Activated naive CD8-positive, alpha-beta T cell treated with anti-CD3 and anti-CD28 coated beads, Interleukin-2, amount 50 U/mL, for 24 hours (primary cell): ENCODE measurements at regions not wholly inside any gene's neighbourhood (a gene's known extent, or its start where the extent isn't known, plus 50 kb on each side); places are given as distances from the start of the nearest gene placed in this dataset.

ENCODE experiments used
- ATAC-seq: fragments of 150-1000 bp; cut with Tn5 transposase; one replicate; pipeline ENCODE4 v1.10.0; 2021
- DNase-seq: peaks from one replicate; pipeline ENCODE4 v3.0.0; 2021
- H3K27ac Mint-ChIP-seq: one replicate; pipeline ENCODE4 v1.8.0; 2021; ENCODE audit warnings: mild to moderate bottlenecking, mixed read lengths
- H3K27me3 Mint-ChIP-seq: one replicate; pipeline ENCODE4 v1.8.0; 2021; ENCODE audit warnings: mixed read lengths
- H3K36me3 Mint-ChIP-seq: one replicate; pipeline ENCODE4 v1.8.0; 2021; ENCODE audit warnings: low read depth, mixed read lengths
- H3K4me1 Mint-ChIP-seq: one replicate; pipeline ENCODE4 v1.8.0; 2021; ENCODE audit warnings: mixed read lengths
- H3K4me3 Mint-ChIP-seq: one replicate; pipeline ENCODE4 v1.8.0; 2021; ENCODE audit warnings: mild to moderate bottlenecking, moderate library complexity, mixed read lengths
- H3K9me3 Mint-ChIP-seq: one replicate; pipeline ENCODE4 v1.8.0; 2021; ENCODE audit warnings: mixed read lengths

GRCh38 chr7:25947669-25948516 lies 204.1 kb upstream of the NFE2L3 start:
- Mint-ChIP-seq H3K36me3 (no peaks in the 10 kb centered on the region), H3K27ac (no peak overlapping the region), H3K9me3 (no peaks in the 10 kb centered on the region), H3K27me3 (peaks cover 31% of the 10 kb centered on the region), H3K4me1 (peaks cover 8% of the 10 kb centered on the region), H3K4me3 (no peak overlapping the region)
- ATAC-seq (no peak), DNase-seq (no peak)

- peaks cover 8% of the 10 kb centered on the region for H3K4me1 Mint-ChIP-seq
- H3K27ac Mint-ChIP-seq = peak overlapping the region; percentile 14
- no peaks in the 10 kb centered on the region for H3K36me3 Mint-ChIP-seq
- peaks cover 28% of the 10 kb centered on the region for H3K27me3 Mint-ChIP-seq
- peak overlapping the region; percentile 72 for H3K4me3 Mint-ChIP-seq
- no peak for ATAC-seq
- DNase-seq = peak; percentile 8
- no peaks in the 10 kb centered on the region for H3K9me3 Mint-ChIP-seq
Measured at GRCh38 chr7:25949736-25950487, 202.1 kb upstream of the NFE2L3 start.

GRCh38 chr7:25950488-25951413 lies 201.2 kb upstream of the NFE2L3 start:
- DNase-seq (peak; percentile 77), ATAC-seq (peak; percentile 92)
- H3K36me3 Mint-ChIP-seq = no peaks in the 10 kb centered on the region
- peak overlapping the region; percentile 78 for H3K4me3 Mint-ChIP-seq
- H3K4me1 Mint-ChIP-seq = peaks cover 8% of the 10 kb centered on the region
- no peak overlapping the region for H3K27ac Mint-ChIP-seq
- no peaks in the 10 kb centered on the region for H3K9me3 Mint-ChIP-seq
- H3K27me3 Mint-ChIP-seq = peaks cover 21% of the 10 kb centered on the region

- Mint-ChIP-seq H3K36me3 (no peaks in the 10 kb centered on the region), H3K27me3 (peaks cover 21% of the 10 kb centered on the region), H3K27ac (no peak overlapping the region), H3K4me3 (peak overlapping the region; percentile 48), H3K4me1 (peaks cover 8% of the 10 kb centered on the region), H3K9me3 (no peaks in the 10 kb centered on the region)
- DNase-seq (no peak), ATAC-seq (peak; percentile 53)
Measured at GRCh38 chr7:25951414-25952260, 200.4 kb upstream of the NFE2L3 start.

- Mint-ChIP-seq H3K27ac (no peak overlapping the region), H3K36me3 (no peaks in the 10 kb centered on the region), H3K4me1 (peaks cover 8% of the 10 kb centered on the region), H3K27me3 (peaks cover 21% of the 10 kb centered on the region), H3K9me3 (no peaks in the 10 kb centered on the region), H3K4me3 (no peak overlapping the region)
- DNase-seq (no peak), ATAC-seq (no peak)
Measured at GRCh38 chr7:25952261-25953057, 199.5 kb upstream of the NFE2L3 start.

- no peak for ATAC-seq
- Mint-ChIP-seq H3K36me3 (no peaks in the 10 kb centered on the region), H3K27me3 (peaks cover 15% of the 10 kb centered on the region), H3K9me3 (no peaks in the 10 kb centered on the region), H3K4me3 (no peak overlapping the region), H3K27ac (no peak overlapping the region), H3K4me1 (peaks cover 8% of the 10 kb centered on the region)
- DNase-seq = no peak
Measured at GRCh38 chr7:25953859-25954258, 198.1 kb upstream of the NFE2L3 start.

GRCh38 chr7:25954395-25954794 lies 197.6 kb upstream of the NFE2L3 start:
- H3K27me3 Mint-ChIP-seq = peaks cover 10% of the 10 kb centered on the region
- H3K9me3 Mint-ChIP-seq = no peaks in the 10 kb centered on the region
- H3K4me1 Mint-ChIP-seq = peaks cover 7% of the 10 kb centered on the region
- ATAC-seq (no peak), DNase-seq (no peak)
- H3K4me3 Mint-ChIP-seq = no peak overlapping the region
- H3K36me3 Mint-ChIP-seq = no peaks in the 10 kb centered on the region
- no peak overlapping the region for H3K27ac Mint-ChIP-seq

GRCh38 chr7:25959168-25959734 lies 192.7 kb upstream of the NFE2L3 start:
- Mint-ChIP-seq H3K27ac (no peak overlapping the region), H3K4me3 (no peak overlapping the region), H3K9me3 (no peaks in the 10 kb centered on the region), H3K36me3 (no peaks in the 10 kb centered on the region), H3K4me1 (no peaks in the 10 kb centered on the region), H3K27me3 (peaks cover 12% of the 10 kb centered on the region)
- DNase-seq = no peak
- no peak for ATAC-seq

GRCh38 chr7:25963733-25964132 lies 188.3 kb upstream of the NFE2L3 start:
- Mint-ChIP-seq H3K4me1 (peaks cover 14% of the 10 kb centered on the region), H3K27me3 (peaks cover 36% of the 10 kb centered on the region), H3K27ac (no peak overlapping the region), H3K4me3 (no peak overlapping the region), H3K9me3 (no peaks in the 10 kb centered on the region), H3K36me3 (no peaks in the 10 kb centered on the region)
- ATAC-seq = no peak
- DNase-seq = no peak

GRCh38 chr7:25964483-25964991 lies 187.5 kb upstream of the NFE2L3 start:
- Mint-ChIP-seq H3K36me3 (no peaks in the 10 kb centered on the region), H3K9me3 (no peaks in the 10 kb centered on the region), H3K27ac (no peak overlapping the region), H3K27me3 (peaks cover 36% of the 10 kb centered on the region), H3K4me3 (no peak overlapping the region), H3K4me1 (peaks cover 15% of the 10 kb centered on the region)
- no peak for ATAC-seq
- no peak for DNase-seq

GRCh38 chr7:25965405-25966123 lies 186.4 kb upstream of the NFE2L3 start:
- H3K9me3 Mint-ChIP-seq = no peaks in the 10 kb centered on the region
- H3K4me3 Mint-ChIP-seq = no peak overlapping the region
- H3K27me3 Mint-ChIP-seq = peaks cover 33% of the 10 kb centered on the region
- no peak for ATAC-seq
- H3K4me1 Mint-ChIP-seq = peaks cover 15% of the 10 kb centered on the region
- H3K27ac Mint-ChIP-seq = no peak overlapping the region
- DNase-seq = no peak
- H3K36me3 Mint-ChIP-seq = no peaks in the 10 kb centered on the region

- Mint-ChIP-seq H3K27me3 (peaks cover 35% of the 10 kb centered on the region), H3K4me1 (peaks cover 15% of the 10 kb centered on the region), H3K9me3 (no peaks in the 10 kb centered on the region), H3K4me3 (no peak overlapping the region), H3K36me3 (no peaks in the 10 kb centered on the region), H3K27ac (no peak overlapping the region)
- DNase-seq (no peak), ATAC-seq (no peak)
Measured at GRCh38 chr7:25966469-25966868, 185.5 kb upstream of the NFE2L3 start.
